ENCODE measurements at regions not wholly inside any gene's neighbourhood (a gene's known extent, or its start where the extent isn't known, plus 50 kb on each side); places are given as distances from the start of the nearest gene placed in this dataset.

GRCh38 chr14:96953087-96953874 lies 156.1 kb downstream of the VRK1 start:
- Mint-ChIP-seq H3K27ac (no peak overlapping the region), H3K4me1 (peaks cover 12% of the 10 kb centered on the region), H3K36me3 (peaks cover 4% of the 10 kb centered on the region), H3K27me3 (ENCODE audit: low read depth) (no peaks in the 10 kb centered on the region), H3K4me3 (no peak overlapping the region), H3K9me3 (peaks cover 9% of the 10 kb centered on the region)
- ChIA-PET POLR2A (interaction anchor here (0.9 kb wide), 1 partner anchor 9 kb away, joined by 3 read pairs; no protein-coding TSS in a partner anchor), CTCF (no interaction called here)
- ATAC-seq (no peak), DNase-seq (ENCODE audit: low spot score) (no peak)
- no peak for TF ChIP-seq NR1H2 (CRISPR knock-in tag; IDR thresholded peaks at IDR 0.05)
- TF ChIP-seq E2F1 (CRISPR knock-in tag; IDR thresholded peaks at IDR 0.05) = no peak
- TF ChIP-seq SMAD3 (CRISPR knock-in tag; IDR thresholded peaks at IDR 0.05; ENCODE audit: borderline replicate concordance) = no peak
- no peak for TF ChIP-seq NR2C2 (CRISPR knock-in tag; IDR thresholded peaks at IDR 0.05)
- no peak for TF ChIP-seq SMAD4 (CRISPR knock-in tag; IDR thresholded peaks at IDR 0.05)
- TF ChIP-seq ATF1 (CRISPR knock-in tag; IDR thresholded peaks at IDR 0.05) = no peak
- TF ChIP-seq CDX4 (CRISPR knock-in tag; IDR thresholded peaks at IDR 0.05; ENCODE audit: borderline replicate concordance) = no peak
- TF ChIP-seq OVOL2 (CRISPR knock-in tag; IDR thresholded peaks at IDR 0.05; ENCODE audit: borderline replicate concordance) = no peak
- no peak for TF ChIP-seq MXD4 (CRISPR knock-in tag; IDR thresholded peaks at IDR 0.05; ENCODE audit: borderline replicate concordance)
- TF ChIP-seq CTCF (IDR thresholded peaks at IDR 0.05) = no peak
- TF ChIP-seq TCF7 (CRISPR knock-in tag; IDR thresholded peaks at IDR 0.05; ENCODE audit: low read depth) = no peak
- TF ChIP-seq PREB (CRISPR knock-in tag; IDR thresholded peaks at IDR 0.05; ENCODE audit: borderline replicate concordance) = no peak
- TF ChIP-seq FOXP4 (CRISPR knock-in tag; IDR thresholded peaks at IDR 0.05) = no peak
- no peak for TF ChIP-seq ZNF512 (CRISPR knock-in tag; IDR thresholded peaks at IDR 0.05; ENCODE audit: borderline replicate concordance)
- TF ChIP-seq MYBL2 (CRISPR knock-in tag; IDR thresholded peaks at IDR 0.05) = no peak
- TF ChIP-seq CREB1 (CRISPR knock-in tag; IDR thresholded peaks at IDR 0.05) = no peak
- no peak for TF ChIP-seq USF1 (CRISPR knock-in tag; IDR thresholded peaks at IDR 0.05)

All from WTC11 (cell line).